B cell (primary cell): ENCODE measurements at regions not wholly inside any gene's neighbourhood (a gene's known extent, or its start where the extent isn't known, plus 50 kb on each side); places are given as distances from the start of the nearest gene placed in this dataset.

Source experiments
- ATAC-seq: fragments of 200-7000 bp; cut with Tn5 transposase; one replicate; pipeline ENCODE4 v1.10.0; 2021; ENCODE audit warnings: low read depth, mild to moderate bottlenecking, moderate number of reproducible peaks, moderate library complexity
- CTCF ChIA-PET: fragments of 350-600 bp; sonication (Branson Sonifier 250); formaldehyde crosslinking; loops from one replicate; lab custom pipeline; 2021; ENCODE audit warnings: antibody characterized with exemption, inconsistent platforms; lab: Charles Lee
- POLR2A ChIA-PET: fragments of 350-600 bp; sonication (Branson Sonifier 250); formaldehyde crosslinking; loops from one replicate; lab custom pipeline; 2021; ENCODE audit warnings: antibody characterized with exemption; lab: Charles Lee
- DNase-seq: peaks from one replicate; pipeline ENCODE4 v3.0.0; 2013
- H2AFZ ChIP-seq: 2 replicates; pipeline ENCODE4 v1.6.1; 2012; ENCODE audit warnings: mild to moderate bottlenecking, low read depth, low read length; ENCODE audit not compliant: insufficient read depth, poor library complexity, severe bottlenecking
- H3K27ac ChIP-seq, 2 donors: 1 replicate in 1 of 2; 2 replicates in 1 of 2; pipeline ENCODE4 v1.5.1; 2012 to 2013; ENCODE audit warnings: low read length in 2 of 2, mild to moderate bottlenecking in 2 of 2, moderate library complexity in 1 of 2
- H3K27me3 ChIP-seq, 4 experiments: fragments of 200-600 bp in 1 of 4; sonication (generic) in 1 of 4; replicated peaks in 1 of 4; 1 replicate in 2 of 4; 2 replicates in 2 of 4; pipeline versions ENCODE4 v1.6.1 to v1.7.0; 2013 to 2016; ENCODE audit warnings: low read length in 3 of 4, mild to moderate bottlenecking in 2 of 4, mixed read lengths in 1 of 4, moderate library complexity in 1 of 4; ENCODE audit not compliant: insufficient read depth in 4 of 4, control insufficient read depth in 3 of 4; ENCODE audit errors: control extremely low read depth in 1 of 4
- H3K36me3 ChIP-seq, 2 experiments: replicated peaks in 1 of 2; 1 replicate in 1 of 2; 2 replicates in 1 of 2; pipeline versions ENCODE4 v1.6.1 to v1.7.1; 2013; ENCODE audit warnings: low read length in 1 of 2; ENCODE audit not compliant: insufficient read depth in 2 of 2, control insufficient read depth in 1 of 2; ENCODE audit errors: control extremely low read depth in 1 of 2, extremely low read depth in 1 of 2
- H3K4me1 ChIP-seq, 2 donors: fragments of 200-600 bp in 1 of 2; sonication (generic) in 1 of 2; 1 replicate in 1 of 2; 2 replicates in 1 of 2; pipeline versions ENCODE4 v1.5.1 to v1.6.1; 2013 to 2017; ENCODE audit warnings: low read length in 2 of 2; ENCODE audit not compliant: control insufficient read depth in 2 of 2, insufficient read depth in 2 of 2
- H3K4me2 ChIP-seq: replicated peaks from 2 replicates; pipeline ENCODE3; 2012; ENCODE audit warnings: mild to moderate bottlenecking, low read depth, low read length; ENCODE audit not compliant: poor library complexity, severe bottlenecking
- H3K4me3 ChIP-seq, 5 experiments: fragments of 200-600 bp in 1 of 5; sonication (generic) in 1 of 5; 1 replicate in 3 of 5; 2 replicates in 2 of 5; pipeline versions ENCODE4 v1.5.1 to v1.7.0; 2011 to 2016; ENCODE audit warnings: low read length in 4 of 5, mild to moderate bottlenecking in 4 of 5, low read depth in 2 of 5, control low read depth in 1 of 5, moderate library complexity in 1 of 5; ENCODE audit not compliant: insufficient read depth in 1 of 5; ENCODE audit errors: control extremely low read depth in 1 of 5, extremely low read depth in 1 of 5
- H3K79me2 ChIP-seq: fragments of 200-600 bp; sonication (generic); one replicate; pipeline ENCODE4 v1.6.0; 2016; ENCODE audit warnings: low read length; ENCODE audit not compliant: control insufficient read depth, insufficient read depth
- H3K9ac ChIP-seq: fragments of 200-600 bp; sonication (generic); 2 replicates; pipeline ENCODE4 v1.6.1; 2017; ENCODE audit warnings: mild to moderate bottlenecking, low read length, moderate library complexity
- H3K9me3 ChIP-seq, 3 donors: one replicate each; pipeline versions ENCODE4 v1.6.1 to v1.7.1; 2013; ENCODE audit warnings: low read length in 2 of 3; ENCODE audit not compliant: control insufficient read depth in 2 of 3, insufficient read depth in 1 of 3; ENCODE audit errors: control extremely low read depth in 1 of 3
- H4K20me1 ChIP-seq: 2 replicates; pipeline ENCODE4 v1.6.0; 2012; ENCODE audit warnings: mild to moderate bottlenecking, low read length; ENCODE audit not compliant: insufficient read depth, control insufficient read depth, poor library complexity, severe bottlenecking
- H3K27ac Mint-ChIP-seq: one replicate; pipeline ENCODE4 v1.8.0; 2021; ENCODE audit warnings: mixed read lengths
- H3K27me3 Mint-ChIP-seq: one replicate; pipeline ENCODE4 v1.8.0; 2021; ENCODE audit warnings: mixed read lengths
- H3K4me1 Mint-ChIP-seq: one replicate; pipeline ENCODE4 v1.8.0; 2021; ENCODE audit warnings: mixed read lengths
- H3K4me3 Mint-ChIP-seq: one replicate; pipeline ENCODE4 v1.8.0; 2021; ENCODE audit warnings: mixed read lengths
- H3K9me3 Mint-ChIP-seq: one replicate; pipeline ENCODE4 v1.8.0; 2022; ENCODE audit warnings: mixed read lengths; ENCODE audit not compliant: insufficient read depth
- EZH2 ChIP-seq: IDR thresholded peaks from 2 replicates; pipeline ENCODE4 v1.6.1; 2012; ENCODE audit warnings: borderline replicate concordance, low read depth, mild to moderate bottlenecking, moderate library complexity, low read length; ENCODE audit not compliant: insufficient read depth, poor library complexity, severe bottlenecking
- WGBS: methylation state at CpG from one replicate; pipeline ENCODE4 v1.1.5; 2013; ENCODE audit warnings: missing lambda C conversion rate; ENCODE audit not compliant: insufficient coverage; 5-methylcytosine and 5-hydroxymethylcytosine counted together
- intact Hi-C: fragments of 100-400 bp; cut with micrococcal nuclease; formaldehyde crosslinking; loops from one replicate; pipeline ENCODE4 v1.10.0; 2022
- TF ChIP-seq, protein P1 (sequence below): fragments of 200-600 bp; IDR thresholded peaks from one replicate; pipeline ENCODE4 v1.8.0; 2022; ENCODE audit warnings: antibody characterized with exemption, mild to moderate bottlenecking

DNA sequence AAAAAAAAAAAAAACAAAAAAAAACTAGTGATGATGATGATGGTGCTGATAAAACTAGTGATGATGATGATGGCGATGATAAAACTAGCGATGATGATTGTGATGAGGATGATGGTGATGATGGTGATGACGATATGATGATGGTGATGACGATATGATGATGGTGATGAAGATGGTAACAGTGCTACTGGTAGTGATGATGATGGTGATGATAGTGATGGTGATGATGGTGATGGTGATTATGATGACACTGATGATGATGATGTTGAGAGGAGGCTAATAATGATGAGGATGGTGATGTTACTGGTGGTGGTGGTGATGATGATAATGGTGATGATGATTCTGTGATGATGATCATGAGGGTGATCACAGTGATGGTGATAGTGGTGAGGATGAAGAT lies 345.5 kb upstream of the CDH4 start:
- CTCF ChIA-PET = no interaction called here
- TF ChIP-seq, protein P1, sequence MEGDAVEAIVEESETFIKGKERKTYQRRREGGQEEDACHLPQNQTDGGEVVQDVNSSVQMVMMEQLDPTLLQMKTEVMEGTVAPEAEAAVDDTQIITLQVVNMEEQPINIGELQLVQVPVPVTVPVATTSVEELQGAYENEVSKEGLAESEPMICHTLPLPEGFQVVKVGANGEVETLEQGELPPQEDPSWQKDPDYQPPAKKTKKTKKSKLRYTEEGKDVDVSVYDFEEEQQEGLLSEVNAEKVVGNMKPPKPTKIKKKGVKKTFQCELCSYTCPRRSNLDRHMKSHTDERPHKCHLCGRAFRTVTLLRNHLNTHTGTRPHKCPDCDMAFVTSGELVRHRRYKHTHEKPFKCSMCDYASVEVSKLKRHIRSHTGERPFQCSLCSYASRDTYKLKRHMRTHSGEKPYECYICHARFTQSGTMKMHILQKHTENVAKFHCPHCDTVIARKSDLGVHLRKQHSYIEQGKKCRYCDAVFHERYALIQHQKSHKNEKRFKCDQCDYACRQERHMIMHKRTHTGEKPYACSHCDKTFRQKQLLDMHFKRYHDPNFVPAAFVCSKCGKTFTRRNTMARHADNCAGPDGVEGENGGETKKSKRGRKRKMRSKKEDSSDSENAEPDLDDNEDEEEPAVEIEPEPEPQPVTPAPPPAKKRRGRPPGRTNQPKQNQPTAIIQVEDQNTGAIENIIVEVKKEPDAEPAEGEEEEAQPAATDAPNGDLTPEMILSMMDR = no peak
- TF ChIP-seq EZH2 = no peak
- H3K4me3 ChIP-seq = no peak overlapping the region
- H4K20me1 ChIP-seq = no peaks in the 10 kb centered on the region
- H3K36me3 ChIP-seq = no peaks in the 10 kb centered on the region
- no peak overlapping the region for H3K27ac ChIP-seq
- no peaks in the 10 kb centered on the region for H3K4me1 ChIP-seq
- no peak for ATAC-seq
- H3K4me2 ChIP-seq = no peak overlapping the region
- no peak overlapping the region for H2AFZ ChIP-seq
- no peaks in the 10 kb centered on the region for H3K27me3 Mint-ChIP-seq
- intact Hi-C loops = no loop called here
- 91% methylated on average over 4 of the region's 4 CpGs for WGBS
- POLR2A ChIA-PET = no interaction called here
- DNase-seq = no peak
- peaks cover 0 to 23% (median 0%) of the 10 kb centered on the region in 3 donors for H3K9me3 ChIP-seq
- H3K4me1 Mint-ChIP-seq = no peaks in the 10 kb centered on the region
- no peak overlapping the region for H3K27ac Mint-ChIP-seq
- H3K9me3 Mint-ChIP-seq = no peaks in the 10 kb centered on the region
- H3K4me3 Mint-ChIP-seq = no peak overlapping the region
- H3K79me2 ChIP-seq = no peaks in the 10 kb centered on the region
- no peak overlapping the region for H3K9ac ChIP-seq
- no peaks in the 10 kb centered on the region for H3K27me3 ChIP-seq

DNA sequence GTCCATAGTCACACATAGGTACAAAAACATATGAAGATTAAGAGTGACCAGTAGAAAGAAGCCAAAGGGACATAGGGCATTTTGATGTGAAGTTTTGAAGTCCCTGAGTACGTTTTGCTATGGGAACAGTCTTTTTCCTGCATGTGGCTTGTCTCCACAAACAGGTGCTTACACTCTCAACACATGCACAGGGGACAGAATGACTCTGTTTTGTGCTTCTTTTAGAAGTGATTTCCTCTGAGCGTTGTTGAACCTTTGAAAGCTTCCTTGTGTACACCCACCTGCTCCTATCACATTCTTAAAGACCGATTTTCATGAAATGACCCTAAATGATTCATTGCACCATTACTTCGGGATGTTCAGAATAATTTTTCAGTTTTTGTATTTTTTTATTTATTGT lies 338.8 kb upstream of the CDH4 start:
- no peak overlapping the region for H3K27ac Mint-ChIP-seq

More for the DNA sequence above, 338.8 kb upstream of the CDH4 start:
- Histone ChIP-seq H2AFZ (no peak overlapping the region), H3K36me3 (no peaks in the 10 kb centered on the region), H3K27ac (no peak overlapping the region), H3K9ac (no peak overlapping the region), H3K9me3 (peaks cover 0 to 4% (median 0%) of the 10 kb centered on the region in 3 donors), H3K79me2 (no peaks in the 10 kb centered on the region), H3K4me2 (no peak overlapping the region), H3K27me3 (no peaks in the 10 kb centered on the region), H3K4me1 (no peaks in the 10 kb centered on the region), H3K4me3 (no peak overlapping the region), H4K20me1 (no peaks in the 10 kb centered on the region)
- no peaks in the 10 kb centered on the region for H3K4me1 Mint-ChIP-seq
- DNase-seq (no peak), ATAC-seq (no peak)
- peaks cover 12% of the 10 kb centered on the region for H3K9me3 Mint-ChIP-seq
- H3K4me3 Mint-ChIP-seq = no peak overlapping the region
- TF ChIP-seq, protein P1 = no peak
- no peak for TF ChIP-seq EZH2
- WGBS = no CpG with 5 or more reads among the region's 4 CpGs
- ChIA-PET POLR2A (no interaction called here), CTCF (no interaction called here)
- intact Hi-C loops = no loop called here
- H3K27me3 Mint-ChIP-seq = no peaks in the 10 kb centered on the region
